SK-N-SH treated with all-trans-retinoic acid at 6 μM for 48 hours (cell line): ENCODE measurements at regions not wholly inside any gene's neighbourhood (a gene's known extent, or its start where the extent isn't known, plus 50 kb on each side); places are given as distances from the start of the nearest gene placed in this dataset.
"Not testable (repeated sequence)": the region's sequence is repeated elsewhere in the genome, so short reads cannot be mapped to it uniquely, and the experiment has no call there.

Experiments
- ATAC-seq: fragments of 200-7000 bp; cut with Tn5 transposase; 3 replicates; pipeline ENCODE4 v1.9.1; 2020; ENCODE audit warnings: mild to moderate bottlenecking, moderate library complexity
- ARNTL ChIP-seq: fragments of 450-650 bp; formaldehyde crosslinking; IDR thresholded peaks from 2 replicates; pipeline ENCODE4 v1.5.0; 2020; ENCODE audit warnings: low read depth, mild to moderate bottlenecking, moderate library complexity, borderline replicate concordance
- BACH2 ChIP-seq: fragments of 250-450 bp; sonication (Bioruptor Pico); IDR thresholded peaks from 2 replicates; pipeline ENCODE4 v1.9.0; 2021; ENCODE audit warnings: mild to moderate bottlenecking, borderline replicate concordance
- CREB5 ChIP-seq: fragments of 250-450 bp; sonication (Bioruptor Pico); IDR thresholded peaks from 2 replicates; pipeline ENCODE4 v1.5.1; 2020; ENCODE audit warnings: low read depth, mild to moderate bottlenecking, moderate library complexity
- CSDC2 ChIP-seq: fragments of 250-450 bp; sonication (Bioruptor Pico); IDR thresholded peaks from 2 replicates; pipeline ENCODE4 v1.5.0; 2020; ENCODE audit warnings: mild to moderate bottlenecking, moderate library complexity
- CSRNP3 ChIP-seq: fragments of 250-450 bp; sonication (Bioruptor Pico); IDR thresholded peaks from 2 replicates; pipeline ENCODE4 v1.5.1; 2021; ENCODE audit warnings: mild to moderate bottlenecking, moderate library complexity
- ESRRG ChIP-seq: fragments of 250-450 bp; sonication (Bioruptor Pico); IDR thresholded peaks from 2 replicates; pipeline ENCODE4 v1.6.1; 2021; ENCODE audit warnings: mild to moderate bottlenecking
- GLIS3 ChIP-seq: fragments of 250-450 bp; sonication (Bioruptor Pico); IDR thresholded peaks from 2 replicates; pipeline ENCODE4 v1.5.0; 2020; ENCODE audit warnings: mild to moderate bottlenecking, moderate library complexity
- ISL1 ChIP-seq: fragments of 250-450 bp; sonication (Bioruptor Pico); IDR thresholded peaks from 2 replicates; pipeline ENCODE4 v2.1.2; 2022; ENCODE audit warnings: mild to moderate bottlenecking, moderate library complexity
- OSR1 ChIP-seq: fragments of 250-450 bp; sonication (Bioruptor Pico); IDR thresholded peaks from 2 replicates; pipeline ENCODE4 v1.8.0; 2022; ENCODE audit warnings: moderate library complexity, mild to moderate bottlenecking, inconsistent platforms
- POU6F1 ChIP-seq: fragments of 250-450 bp; sonication (Bioruptor Pico); IDR thresholded peaks from 2 replicates; pipeline ENCODE4 v1.8.0; 2021; ENCODE audit warnings: low read depth, mild to moderate bottlenecking, moderate library complexity, borderline replicate concordance
- PPARA ChIP-seq: fragments of 250-450 bp; sonication (Bioruptor Pico); IDR thresholded peaks from 2 replicates; pipeline ENCODE4 v1.5.0; 2020; ENCODE audit warnings: mild to moderate bottlenecking, borderline replicate concordance
- SNAI2 ChIP-seq: fragments of 250-450 bp; sonication (Bioruptor Pico); IDR thresholded peaks from 2 replicates; pipeline ENCODE4 v1.5.0; 2020; ENCODE audit warnings: mild to moderate bottlenecking, moderate library complexity
- TCF4 ChIP-seq: fragments of 250-450 bp; sonication (Bioruptor Pico); IDR thresholded peaks from 2 replicates; pipeline ENCODE4 v1.8.0; 2021; ENCODE audit warnings: mild to moderate bottlenecking, moderate library complexity, borderline replicate concordance
- TOX ChIP-seq: fragments of 250-450 bp; sonication (Bioruptor Pico); IDR thresholded peaks from 2 replicates; pipeline ENCODE4 v1.8.0; 2021; ENCODE audit warnings: mild to moderate bottlenecking, moderate library complexity, borderline replicate concordance
- TSHZ2 ChIP-seq: fragments of 250-450 bp; sonication (Bioruptor Pico); IDR thresholded peaks from 2 replicates; pipeline ENCODE4 v1.5.0; 2020; ENCODE audit warnings: mild to moderate bottlenecking, moderate library complexity
- ZC3H10 ChIP-seq: fragments of 250-450 bp; sonication (Bioruptor Pico); IDR thresholded peaks from 2 replicates; pipeline ENCODE4 v1.5.1; 2021; ENCODE audit warnings: mild to moderate bottlenecking, moderate library complexity
- ZFP3 ChIP-seq: fragments of 250-450 bp; sonication (Bioruptor Pico); IDR thresholded peaks from 2 replicates; pipeline ENCODE4 v1.5.0; 2020; ENCODE audit warnings: mild to moderate bottlenecking, moderate library complexity
- ZFP30 ChIP-seq: fragments of 450-650 bp; formaldehyde crosslinking; IDR thresholded peaks from 2 replicates; pipeline ENCODE4 v1.5.0; 2022; ENCODE audit warnings: mild to moderate bottlenecking, moderate library complexity
- ZNF565 ChIP-seq: fragments of 450-650 bp; formaldehyde crosslinking; conservative IDR thresholded peaks from 2 replicates; pipeline ENCODE4 v1.5.0; 2020; ENCODE audit warnings: low read depth, mild to moderate bottlenecking, moderate library complexity
- ZNF8 ChIP-seq: fragments of 450-650 bp; formaldehyde crosslinking; IDR thresholded peaks from 2 replicates; pipeline ENCODE4 v1.5.0; 2020; ENCODE audit warnings: mild to moderate bottlenecking, moderate library complexity
- TF ChIP-seq, protein P1 (sequence below): fragments of 250-450 bp; sonication (Bioruptor Pico); IDR thresholded peaks from 2 replicates; pipeline ENCODE4 v1.8.0; 2020; ENCODE audit warnings: mild to moderate bottlenecking, moderate library complexity, borderline replicate concordance

DNA sequence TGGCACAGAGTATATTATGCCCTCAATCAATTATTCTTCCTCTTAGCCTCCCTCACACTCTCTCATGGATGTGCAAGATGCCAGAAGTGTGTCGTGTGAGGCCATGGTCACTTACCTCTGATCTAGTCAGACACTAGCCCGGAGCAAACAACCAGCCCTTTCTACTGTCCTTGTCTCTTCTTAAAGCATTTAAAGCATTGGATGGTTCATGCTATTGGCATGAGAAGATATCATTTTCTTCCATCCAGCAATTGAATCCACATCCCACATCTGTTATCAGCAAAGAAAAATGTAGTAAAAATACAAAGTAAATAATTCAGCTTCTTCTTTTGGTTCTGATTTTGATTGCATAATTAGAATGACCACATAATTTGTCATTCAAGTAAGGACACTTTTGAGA, 267.2 kb upstream of the ACO1 start (continued):
- no peak for TF ChIP-seq CSRNP3 (CRISPR knock-in tag)
- TF ChIP-seq PPARA (CRISPR knock-in tag) = no peak
- no peak for TF ChIP-seq ARNTL (CRISPR knock-in tag)

DNA sequence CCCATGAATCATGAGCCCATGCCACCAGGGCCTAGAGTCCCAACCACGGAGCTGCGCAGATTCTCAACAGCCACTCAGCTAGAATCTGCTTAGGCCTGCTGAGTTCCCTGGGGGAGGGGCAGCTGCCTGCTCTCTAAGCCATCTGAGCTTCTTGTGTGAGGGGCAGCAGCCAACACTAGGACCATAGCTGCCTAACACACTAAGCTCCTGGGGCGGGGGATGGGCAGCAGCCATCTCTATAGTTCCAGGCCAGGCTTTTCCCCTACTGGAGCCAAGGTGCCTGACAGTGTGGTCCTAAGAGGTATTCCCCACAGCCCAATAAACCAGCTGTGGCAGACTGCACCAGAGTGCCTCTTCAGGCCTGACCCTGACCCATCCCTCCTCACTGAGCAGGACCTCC, 255.9 kb upstream of the ACO1 start:
- no peak for ATAC-seq
- TF ChIP-seq CSRNP3 (CRISPR knock-in tag) = no peak
- no peak for TF ChIP-seq OSR1 (CRISPR knock-in tag)
- TF ChIP-seq ZNF565 (CRISPR knock-in tag) = no peak
- no peak for TF ChIP-seq ZC3H10
- TF ChIP-seq ZFP30 = no peak
- TF ChIP-seq ZNF8 = no peak
- no peak for TF ChIP-seq SNAI2 (CRISPR knock-in tag)
- TF ChIP-seq ARNTL (CRISPR knock-in tag) = no peak
- TF ChIP-seq CSDC2 = no peak
- no peak for TF ChIP-seq TCF4
- TF ChIP-seq ZFP3 (CRISPR knock-in tag) = no peak
- no peak for TF ChIP-seq ESRRG

GRCh38 chr9:32130709-32131108, 253.7 kb upstream of the ACO1 start:
- ATAC-seq = not testable (repeated sequence)

DNA sequence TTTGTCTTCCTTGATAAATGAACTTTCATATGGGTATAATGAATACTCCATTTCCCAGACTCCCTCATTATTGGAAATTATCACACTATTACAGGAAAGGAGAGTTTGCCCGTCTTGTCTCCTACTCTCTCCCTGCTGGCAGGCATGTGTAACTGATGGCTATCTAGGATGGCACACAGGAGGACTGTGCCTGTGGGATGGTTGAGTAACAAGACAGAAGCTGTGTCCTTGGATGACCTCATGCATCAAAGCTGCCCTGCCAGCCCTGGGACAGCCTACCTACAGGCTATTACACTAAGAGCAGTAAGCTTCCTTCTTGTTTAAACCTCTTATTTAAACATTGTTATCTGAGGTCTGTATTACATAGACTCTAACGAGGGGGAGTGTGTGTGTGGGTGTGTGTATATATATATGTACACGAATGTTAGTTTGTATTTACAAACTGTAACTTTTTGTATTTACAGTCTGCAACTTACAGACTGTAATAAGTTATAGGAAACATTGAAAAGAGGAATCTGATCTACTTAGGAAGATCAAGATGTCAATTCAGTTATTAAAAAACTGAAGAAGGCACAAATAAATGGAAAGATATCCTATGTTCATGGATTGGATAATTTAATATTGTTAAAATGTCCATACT, 247.6 kb upstream of the ACO1 start:
- peak; percentile 39; the same call in 1 of the 3 replicates for ATAC-seq
- TF ChIP-seq TOX (no peak), ZNF565 (CRISPR knock-in tag) (no peak), TSHZ2 (CRISPR knock-in tag) (peak; percentile 59; the same call in 1 of the 2 replicates), BACH2 (no peak), ISL1 (CRISPR knock-in tag) (peak; percentile 34), TCF4 (peak; percentile 61)
- TF ChIP-seq, protein P1, sequence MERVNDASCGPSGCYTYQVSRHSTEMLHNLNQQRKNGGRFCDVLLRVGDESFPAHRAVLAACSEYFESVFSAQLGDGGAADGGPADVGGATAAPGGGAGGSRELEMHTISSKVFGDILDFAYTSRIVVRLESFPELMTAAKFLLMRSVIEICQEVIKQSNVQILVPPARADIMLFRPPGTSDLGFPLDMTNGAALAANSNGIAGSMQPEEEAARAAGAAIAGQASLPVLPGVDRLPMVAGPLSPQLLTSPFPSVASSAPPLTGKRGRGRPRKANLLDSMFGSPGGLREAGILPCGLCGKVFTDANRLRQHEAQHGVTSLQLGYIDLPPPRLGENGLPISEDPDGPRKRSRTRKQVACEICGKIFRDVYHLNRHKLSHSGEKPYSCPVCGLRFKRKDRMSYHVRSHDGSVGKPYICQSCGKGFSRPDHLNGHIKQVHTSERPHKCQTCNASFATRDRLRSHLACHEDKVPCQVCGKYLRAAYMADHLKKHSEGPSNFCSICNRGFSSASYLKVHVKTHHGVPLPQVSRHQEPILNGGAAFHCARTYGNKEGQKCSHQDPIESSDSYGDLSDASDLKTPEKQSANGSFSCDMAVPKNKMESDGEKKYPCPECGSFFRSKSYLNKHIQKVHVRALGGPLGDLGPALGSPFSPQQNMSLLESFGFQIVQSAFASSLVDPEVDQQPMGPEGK = no peak

- ATAC-seq = no peak
- TF ChIP-seq CSRNP3 (CRISPR knock-in tag) (peak; percentile 97), OSR1 (CRISPR knock-in tag) (no peak), GLIS3 (CRISPR knock-in tag) (peak; percentile 98), CREB5 (CRISPR knock-in tag) (peak; percentile 93), POU6F1 (CRISPR knock-in tag) (peak; percentile 90; the same call in 1 of the 2 replicates), PPARA (CRISPR knock-in tag) (0 out of 2 replicates have a peak, but pooled peaks have one; percentile 77), ZC3H10 (no peak), ZNF8 (peak; percentile 82)
These were observed 242.4 kb upstream of the ACO1 start for GRCh38 chr9:32142074-32142473.
